ENCODE measurements at regions not wholly inside any gene's neighbourhood (a gene's known extent, or its start where the extent isn't known, plus 50 kb on each side); places are given as distances from the start of the nearest gene placed in this dataset.

DNA sequence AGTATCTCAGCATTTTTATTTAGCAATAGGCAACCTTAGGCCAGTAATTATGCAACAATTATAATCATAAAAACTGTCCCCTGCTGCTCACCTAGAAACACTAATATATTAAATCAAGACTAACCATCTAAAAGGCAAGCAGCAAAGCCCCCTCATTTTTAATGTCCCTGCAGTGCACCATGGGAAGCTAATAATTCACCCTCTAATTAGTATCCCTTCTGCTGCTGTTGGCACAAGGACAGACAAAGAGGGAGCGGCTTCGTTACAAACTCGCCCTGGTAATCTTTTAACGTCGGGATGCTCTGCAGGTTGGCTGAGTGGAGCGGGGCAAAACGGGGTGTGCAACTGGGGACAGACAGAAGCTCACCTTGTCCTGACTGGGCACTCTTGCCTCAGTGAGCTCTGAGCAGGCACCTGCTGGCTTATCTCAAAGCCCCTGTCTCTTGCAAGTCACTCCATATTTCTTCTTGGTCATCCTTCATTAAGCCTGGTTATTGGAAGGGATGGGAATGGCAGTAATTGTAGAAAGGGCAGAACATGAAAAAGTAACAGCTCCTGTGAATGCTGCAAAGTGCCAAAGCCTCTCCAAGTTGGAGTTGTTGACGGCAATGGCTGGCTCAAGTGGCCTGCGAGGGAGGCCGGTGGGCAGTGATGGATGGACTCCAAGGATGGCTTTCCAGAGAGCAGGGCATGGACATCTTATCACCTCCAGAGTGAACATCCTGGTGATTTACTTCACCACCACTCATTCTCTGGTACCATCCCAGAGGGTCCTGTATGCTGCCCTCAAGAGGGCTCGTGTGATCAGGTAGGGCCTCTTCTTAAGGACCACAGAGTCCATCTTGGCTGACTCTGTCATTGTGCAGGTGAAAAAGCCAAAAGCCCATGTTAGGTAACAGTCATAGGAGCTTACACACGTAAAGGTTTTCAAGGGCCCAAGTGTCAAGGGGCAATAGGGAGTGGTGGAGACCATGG, 219.6 kb upstream of the N4BP1 start:
- DNase-seq (ENCODE audit: low spot score): no peak
- Histone ChIP-seq H3K27me3 (ENCODE audit: control insufficient read depth in 4 of 4, insufficient read depth in 4 of 4, low read length in 3 of 4) (no peaks in the 10 kb centered on the region), H3K27ac (ENCODE audit: low read depth in 1 of 2, low read length in 2 of 2) (no peak overlapping the region), H3K9ac (ENCODE audit: low read depth in 1 of 2, low read length in 2 of 2) (no peak overlapping the region), H3K4me3 (ENCODE audit: low read depth in 1 of 3, low read length in 3 of 3) (no peak overlapping the region), H3K36me3 (ENCODE audit: control insufficient read depth in 4 of 4, insufficient read depth in 3 of 4, low read depth in 1 of 4, low read length in 3 of 4) (no peaks in the 10 kb centered on the region), H3K9me3 (ENCODE audit: control insufficient read depth in 4 of 4, low read length in 3 of 4) (peaks cover 0 to 3% (median 0%) of the 10 kb centered on the region in 4 donors), H3K4me1 (ENCODE audit: control insufficient read depth in 4 of 4, insufficient read depth in 4 of 4, low read length in 3 of 4) (no peaks in the 10 kb centered on the region)
- 85% methylated on average over 12 of the region's 12 CpGs for WGBS
- TF ChIP-seq, protein P1, sequence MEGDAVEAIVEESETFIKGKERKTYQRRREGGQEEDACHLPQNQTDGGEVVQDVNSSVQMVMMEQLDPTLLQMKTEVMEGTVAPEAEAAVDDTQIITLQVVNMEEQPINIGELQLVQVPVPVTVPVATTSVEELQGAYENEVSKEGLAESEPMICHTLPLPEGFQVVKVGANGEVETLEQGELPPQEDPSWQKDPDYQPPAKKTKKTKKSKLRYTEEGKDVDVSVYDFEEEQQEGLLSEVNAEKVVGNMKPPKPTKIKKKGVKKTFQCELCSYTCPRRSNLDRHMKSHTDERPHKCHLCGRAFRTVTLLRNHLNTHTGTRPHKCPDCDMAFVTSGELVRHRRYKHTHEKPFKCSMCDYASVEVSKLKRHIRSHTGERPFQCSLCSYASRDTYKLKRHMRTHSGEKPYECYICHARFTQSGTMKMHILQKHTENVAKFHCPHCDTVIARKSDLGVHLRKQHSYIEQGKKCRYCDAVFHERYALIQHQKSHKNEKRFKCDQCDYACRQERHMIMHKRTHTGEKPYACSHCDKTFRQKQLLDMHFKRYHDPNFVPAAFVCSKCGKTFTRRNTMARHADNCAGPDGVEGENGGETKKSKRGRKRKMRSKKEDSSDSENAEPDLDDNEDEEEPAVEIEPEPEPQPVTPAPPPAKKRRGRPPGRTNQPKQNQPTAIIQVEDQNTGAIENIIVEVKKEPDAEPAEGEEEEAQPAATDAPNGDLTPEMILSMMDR (IDR thresholded peaks at IDR 0.05; ENCODE audit: low read depth, low read length, missing input control): no peak
- TF ChIP-seq RAD21 (IDR thresholded peaks at IDR 0.05): no peak
- TF ChIP-seq HNF4A (conservative IDR thresholded peaks at IDR 0.05): no peak
- TF ChIP-seq, protein P2, sequence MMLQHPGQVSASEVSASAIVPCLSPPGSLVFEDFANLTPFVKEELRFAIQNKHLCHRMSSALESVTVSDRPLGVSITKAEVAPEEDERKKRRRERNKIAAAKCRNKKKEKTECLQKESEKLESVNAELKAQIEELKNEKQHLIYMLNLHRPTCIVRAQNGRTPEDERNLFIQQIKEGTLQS (IDR thresholded peaks at IDR 0.05): no peak
- TF ChIP-seq FOXA1 (IDR thresholded peaks at IDR 0.05): no peak
- no peak for TF ChIP-seq RXRA (IDR thresholded peaks at IDR 0.05)

DNA sequence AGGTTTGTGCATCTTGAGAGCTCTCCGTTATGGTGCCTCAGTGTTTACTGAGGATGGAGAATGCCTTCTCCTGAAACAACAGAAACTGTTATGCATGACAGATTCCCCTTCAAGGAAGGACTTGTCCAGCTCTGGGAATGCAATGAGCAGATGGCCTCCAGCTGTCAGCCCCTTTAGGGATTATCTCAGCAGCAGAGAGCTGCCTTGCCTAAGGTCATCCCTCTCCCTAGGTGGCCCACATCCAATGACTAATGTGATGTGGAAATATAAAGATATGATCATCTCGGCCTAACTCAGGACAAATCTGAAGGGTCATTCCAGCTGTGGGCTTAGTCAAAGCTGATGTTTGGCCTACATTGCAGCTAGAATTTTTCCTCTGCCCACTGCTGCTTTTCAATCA, 214.3 kb upstream of the N4BP1 start:
- no peak overlapping the region for H3K4me3 ChIP-seq (ENCODE audit: low read depth in 1 of 3, low read length in 3 of 3)
- no peak overlapping the region for H3K9ac ChIP-seq (ENCODE audit: low read depth in 1 of 2, low read length in 2 of 2)
- 65% methylated on average over 2 of the region's 2 CpGs for WGBS
- TF ChIP-seq, protein P3, sequence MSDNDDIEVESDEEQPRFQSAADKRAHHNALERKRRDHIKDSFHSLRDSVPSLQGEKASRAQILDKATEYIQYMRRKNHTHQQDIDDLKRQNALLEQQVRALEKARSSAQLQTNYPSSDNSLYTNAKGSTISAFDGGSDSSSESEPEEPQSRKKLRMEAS (IDR thresholded peaks at IDR 0.05): no peak
- no peak for TF ChIP-seq RXRA (IDR thresholded peaks at IDR 0.05)
- no peak for TF ChIP-seq RAD21 (IDR thresholded peaks at IDR 0.05)
- no peak for TF ChIP-seq TAF1 (conservative IDR thresholded peaks at IDR 0.05)
- TF ChIP-seq SP1 (IDR thresholded peaks at IDR 0.05): no peak
- TF ChIP-seq, protein P4, sequence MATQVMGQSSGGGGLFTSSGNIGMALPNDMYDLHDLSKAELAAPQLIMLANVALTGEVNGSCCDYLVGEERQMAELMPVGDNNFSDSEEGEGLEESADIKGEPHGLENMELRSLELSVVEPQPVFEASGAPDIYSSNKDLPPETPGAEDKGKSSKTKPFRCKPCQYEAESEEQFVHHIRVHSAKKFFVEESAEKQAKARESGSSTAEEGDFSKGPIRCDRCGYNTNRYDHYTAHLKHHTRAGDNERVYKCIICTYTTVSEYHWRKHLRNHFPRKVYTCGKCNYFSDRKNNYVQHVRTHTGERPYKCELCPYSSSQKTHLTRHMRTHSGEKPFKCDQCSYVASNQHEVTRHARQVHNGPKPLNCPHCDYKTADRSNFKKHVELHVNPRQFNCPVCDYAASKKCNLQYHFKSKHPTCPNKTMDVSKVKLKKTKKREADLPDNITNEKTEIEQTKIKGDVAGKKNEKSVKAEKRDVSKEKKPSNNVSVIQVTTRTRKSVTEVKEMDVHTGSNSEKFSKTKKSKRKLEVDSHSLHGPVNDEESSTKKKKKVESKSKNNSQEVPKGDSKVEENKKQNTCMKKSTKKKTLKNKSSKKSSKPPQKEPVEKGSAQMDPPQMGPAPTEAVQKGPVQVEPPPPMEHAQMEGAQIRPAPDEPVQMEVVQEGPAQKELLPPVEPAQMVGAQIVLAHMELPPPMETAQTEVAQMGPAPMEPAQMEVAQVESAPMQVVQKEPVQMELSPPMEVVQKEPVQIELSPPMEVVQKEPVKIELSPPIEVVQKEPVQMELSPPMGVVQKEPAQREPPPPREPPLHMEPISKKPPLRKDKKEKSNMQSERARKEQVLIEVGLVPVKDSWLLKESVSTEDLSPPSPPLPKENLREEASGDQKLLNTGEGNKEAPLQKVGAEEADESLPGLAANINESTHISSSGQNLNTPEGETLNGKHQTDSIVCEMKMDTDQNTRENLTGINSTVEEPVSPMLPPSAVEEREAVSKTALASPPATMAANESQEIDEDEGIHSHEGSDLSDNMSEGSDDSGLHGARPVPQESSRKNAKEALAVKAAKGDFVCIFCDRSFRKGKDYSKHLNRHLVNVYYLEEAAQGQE (IDR thresholded peaks at IDR 0.05): no peak
- no peak for TF ChIP-seq JUND (IDR thresholded peaks at IDR 0.05)
- TF ChIP-seq NR2F2 (IDR thresholded peaks at IDR 0.05): no peak
- no peak for TF ChIP-seq HNF4G (IDR thresholded peaks at IDR 0.05)
- no peak for TF ChIP-seq YY1 (IDR thresholded peaks at IDR 0.05)
- TF ChIP-seq, protein P2 (IDR thresholded peaks at IDR 0.05): no peak
- TF ChIP-seq FOXA1 (IDR thresholded peaks at IDR 0.05): no peak
- TF ChIP-seq GABPA (IDR thresholded peaks at IDR 0.05 in 1 of 2, conservative IDR thresholded peaks at IDR 0.05 in 1 of 2): no peak
- TF ChIP-seq, protein P5, sequence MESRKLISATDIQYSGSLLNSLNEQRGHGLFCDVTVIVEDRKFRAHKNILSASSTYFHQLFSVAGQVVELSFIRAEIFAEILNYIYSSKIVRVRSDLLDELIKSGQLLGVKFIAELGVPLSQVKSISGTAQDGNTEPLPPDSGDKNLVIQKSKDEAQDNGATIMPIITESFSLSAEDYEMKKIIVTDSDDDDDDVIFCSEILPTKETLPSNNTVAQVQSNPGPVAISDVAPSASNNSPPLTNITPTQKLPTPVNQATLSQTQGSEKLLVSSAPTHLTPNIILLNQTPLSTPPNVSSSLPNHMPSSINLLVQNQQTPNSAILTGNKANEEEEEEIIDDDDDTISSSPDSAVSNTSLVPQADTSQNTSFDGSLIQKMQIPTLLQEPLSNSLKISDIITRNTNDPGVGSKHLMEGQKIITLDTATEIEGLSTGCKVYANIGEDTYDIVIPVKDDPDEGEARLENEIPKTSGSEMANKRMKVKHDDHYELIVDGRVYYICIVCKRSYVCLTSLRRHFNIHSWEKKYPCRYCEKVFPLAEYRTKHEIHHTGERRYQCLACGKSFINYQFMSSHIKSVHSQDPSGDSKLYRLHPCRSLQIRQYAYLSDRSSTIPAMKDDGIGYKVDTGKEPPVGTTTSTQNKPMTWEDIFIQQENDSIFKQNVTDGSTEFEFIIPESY (IDR thresholded peaks at IDR 0.05): no peak
- no peak for DNase-seq (ENCODE audit: low spot score)
- no peaks in the 10 kb centered on the region for H3K36me3 ChIP-seq (ENCODE audit: control insufficient read depth in 4 of 4, insufficient read depth in 3 of 4, low read depth in 1 of 4, low read length in 3 of 4)
- no peaks in the 10 kb centered on the region for H3K27me3 ChIP-seq (ENCODE audit: control insufficient read depth in 4 of 4, insufficient read depth in 4 of 4, low read length in 3 of 4)
- H3K27ac ChIP-seq (ENCODE audit: low read depth in 1 of 2, low read length in 2 of 2): no peak overlapping the region
- H3K4me1 ChIP-seq (ENCODE audit: control insufficient read depth in 4 of 4, insufficient read depth in 4 of 4, low read length in 3 of 4): no peaks in the 10 kb centered on the region
- peaks cover 0 to 3% (median 0%) of the 10 kb centered on the region in 4 donors for H3K9me3 ChIP-seq (ENCODE audit: control insufficient read depth in 4 of 4, low read length in 3 of 4)
